Endothelial cell of umbilical vein (primary cell): ENCODE measurements at regions not wholly inside any gene's neighbourhood (a gene's known extent, or its start where the extent isn't known, plus 50 kb on each side); places are given as distances from the start of the nearest gene placed in this dataset.
"Not testable (repeated sequence)": the region's sequence is repeated elsewhere in the genome, so short reads cannot be mapped to it uniquely, and the experiment has no call there.

ENCODE experiments used
- BruUV-seq: library from RNA; stranded (reverse); fragments of 400-500 nt; replicated peaks from 2 replicates; lab custom pipeline; 2021; lab: Mats Ljungman, UMichigan
- CTCF ChIA-PET: fragments of 300-600, 350-600 bp; sonication (Branson Sonifier 250); formaldehyde crosslinking; loops from one replicate; lab custom pipeline; 2021; ENCODE audit warnings: antibody characterized with exemption, inconsistent platforms; lab: Charles Lee
- POLR2A ChIA-PET: fragments of 300-600, 350-600 bp; sonication (Branson Sonifier 250); formaldehyde crosslinking; loops from one replicate; lab custom pipeline; 2021; ENCODE audit warnings: antibody characterized with exemption, inconsistent platforms; lab: Charles Lee
- DNase-seq: peaks from one replicate; pipeline ENCODE4 v3.0.0-alpha.2; 2011; ENCODE audit warnings: low read depth, low spot score
- FAIRE-seq: peaks from 2 replicates; lab custom pipeline; 2011; peaks lifted over from hg19 to GRCh38; lab: Jason Lieb, UNC
- H2AFZ ChIP-seq: 2 replicates; pipeline ENCODE4 v1.6.0; 2012; ENCODE audit warnings: low read depth, low read length, control low read depth, inconsistent platforms
- H3K27ac ChIP-seq: 2 replicates; pipeline ENCODE4 v1.5.1; 2011; ENCODE audit warnings: low read depth, mild to moderate bottlenecking, control low read depth, low read length, moderate library complexity; ENCODE audit not compliant: insufficient read depth
- H3K27me3 ChIP-seq, 2 experiments: 2 replicates each; pipeline versions ENCODE4 v1.6.0 to v1.6.1; 2011; ENCODE audit warnings: low read length in 2 of 2, mixed read lengths in 1 of 2; ENCODE audit not compliant: control insufficient read depth in 2 of 2, insufficient read depth in 2 of 2
- H3K36me3 ChIP-seq, 2 experiments: 2 replicates in 1 of 2; 3 replicates in 1 of 2; pipeline ENCODE4 v1.5.1; 2011; ENCODE audit warnings: low read length in 2 of 2, mild to moderate bottlenecking in 1 of 2, moderate library complexity in 1 of 2; ENCODE audit not compliant: control insufficient read depth in 2 of 2, insufficient read depth in 2 of 2; ENCODE audit errors: extremely low read depth in 1 of 2
- H3K4me1 ChIP-seq: 3 replicates; pipeline ENCODE4 v1.5.1; 2011; ENCODE audit warnings: mild to moderate bottlenecking, low read length; ENCODE audit not compliant: control insufficient read depth, insufficient read depth; ENCODE audit errors: extremely low read depth
- H3K4me2 ChIP-seq: 2 replicates; pipeline ENCODE4 v1.6.1; 2011; ENCODE audit warnings: low read length, control low read depth, mixed read lengths; ENCODE audit not compliant: insufficient read depth
- H3K4me3 ChIP-seq, 3 experiments: fragments of 200-600 bp in 1 of 3; sonication (generic), shearing (Covaris generic) in 1 of 3; replicated peaks in 1 of 3; 2 replicates each; pipeline ENCODE4 v1.5.1; 2011 to 2016; ENCODE audit warnings: control low read depth in 3 of 3, low read length in 3 of 3, mild to moderate bottlenecking in 2 of 3, inconsistent platforms in 1 of 3, low read depth in 1 of 3, moderate library complexity in 1 of 3; ENCODE audit not compliant: insufficient read depth in 1 of 3
- H3K79me2 ChIP-seq: 2 replicates; pipeline ENCODE4 v1.6.0; 2012; ENCODE audit warnings: low read length, inconsistent platforms; ENCODE audit not compliant: control insufficient read depth, insufficient read depth
- H3K9ac ChIP-seq: replicated peaks from 2 replicates; pipeline ENCODE3; 2011; ENCODE audit warnings: low read length, control low read depth; ENCODE audit not compliant: insufficient read depth; ENCODE audit errors: extremely low read depth
- H3K9me1 ChIP-seq: replicated peaks from 3 replicates; pipeline ENCODE4 v1.6.0; 2011; ENCODE audit warnings: mild to moderate bottlenecking, low read length; ENCODE audit not compliant: control insufficient read depth, insufficient read depth; ENCODE audit errors: extremely low read depth
- H3K9me3 ChIP-seq: replicated peaks from 2 replicates; pipeline ENCODE4 v1.5.1; 2012; ENCODE audit warnings: low read length, inconsistent platforms; ENCODE audit not compliant: control insufficient read depth, insufficient read depth
- H4K20me1 ChIP-seq: replicated peaks from 2 replicates; pipeline ENCODE3; 2011; ENCODE audit warnings: mild to moderate bottlenecking, low read length; ENCODE audit not compliant: control insufficient read depth, insufficient read depth; ENCODE audit errors: extremely low read depth
- EZH2 ChIP-seq: IDR thresholded peaks from 2 replicates; pipeline ENCODE4 v1.6.1; 2012; ENCODE audit warnings: borderline replicate concordance, low read depth, mild to moderate bottlenecking, moderate library complexity, low read length, inconsistent platforms; ENCODE audit not compliant: severe bottlenecking
- MYC ChIP-seq: IDR thresholded peaks from one replicate; pipeline ENCODE4 v1.6.1; 2011; ENCODE audit warnings: mild to moderate bottlenecking, low read depth, low read length
- POLR2AphosphoS5 ChIP-seq: IDR thresholded peaks from 2 replicates; pipeline ENCODE4 v1.6.1; 2012; ENCODE audit warnings: low read depth, mild to moderate bottlenecking, control low read depth, low read length, moderate library complexity; ENCODE audit not compliant: insufficient read depth
- dilution Hi-C: fragments of 300-500 bp; cut with MboI; formaldehyde crosslinking; loops from one replicate; pipeline ENCODE4 v1.15.0; 2019; ENCODE audit warnings: low sequenced_read_pairs; ENCODE audit not compliant: extremely low pct_ligation_motif_present
- intact Hi-C: fragments of 100-400 bp; cut with micrococcal nuclease; formaldehyde crosslinking; loops from one replicate; pipeline ENCODE4 v1.10.0; 2022

GRCh38 chr5:18292146-18292545 lies 657.9 kb downstream of the TAF11L14 start:
- Histone ChIP-seq H2AFZ (no peak overlapping the region), H3K36me3 (no peaks in the 10 kb centered on the region), H3K9me3 (no peaks in the 10 kb centered on the region), H3K4me2 (no peak overlapping the region), H4K20me1 (no peaks in the 10 kb centered on the region), H3K27me3 (no peaks in the 10 kb centered on the region), H3K4me1 (peaks cover 3% of the 10 kb centered on the region), H3K79me2 (no peaks in the 10 kb centered on the region), H3K9ac (no peak overlapping the region), H3K4me3 (no peak overlapping the region), H3K9me1 (no peaks in the 10 kb centered on the region), H3K27ac (no peak overlapping the region)
- dilution Hi-C loops, result no loop called here
- FAIRE-seq, result no peak
- ChIA-PET POLR2A (no interaction called here), CTCF (interaction anchor here (1.5 kb wide), 1 partner anchor 1076 kb away, joined by 6 read pairs; no protein-coding TSS in a partner anchor)
- BruUV-seq, result no TSS peak
- intact Hi-C loops, result no loop called here
- no peak for DNase-seq
- TF ChIP-seq POLR2AphosphoS5 (no peak), EZH2 (no peak), MYC (no peak)

GRCh38 chr5:18295696-18296095 lies 661.4 kb downstream of the TAF11L14 start:
- H4K20me1 ChIP-seq, dilution Hi-C loops: not testable (repeated sequence)

More at GRCh38 chr5:18295696-18296095, 661.4 kb downstream of the TAF11L14 start:
- H3K27me3 ChIP-seq, FAIRE-seq, H3K9ac ChIP-seq, H3K36me3 ChIP-seq, H2AFZ ChIP-seq, H3K9me1 ChIP-seq, H3K27ac ChIP-seq, POLR2A ChIA-PET, H3K4me3 ChIP-seq, H3K4me1 ChIP-seq, H3K4me2 ChIP-seq, intact Hi-C loops, H3K79me2 ChIP-seq, H3K9me3 ChIP-seq, BruUV-seq, DNase-seq: not testable (repeated sequence)
- CTCF ChIA-PET, result interaction anchor here (0.6 kb wide), 1 partner anchor 1093 kb away, joined by 4 read pairs; no protein-coding TSS in a partner anchor
